H4 (cell line): ENCODE measurements at regions not wholly inside any gene's neighbourhood (a gene's known extent, or its start where the extent isn't known, plus 50 kb on each side); places are given as distances from the start of the nearest gene placed in this dataset.

Source experiments
- DNase-seq: peaks from one replicate; pipeline ENCODE4 v3.0.0-alpha.2; 2015; ENCODE audit warnings: low spot score

- DNase-seq: no peak
Measured at GRCh38 chr7:11895337-11895736, 63.3 kb upstream of the THSD7A start.

- no peak for DNase-seq
Measured at GRCh38 chr7:11896663-11897062, 64.7 kb upstream of the THSD7A start.

GRCh38 chr7:11899247-11899646 lies 67.2 kb upstream of the THSD7A start:
- DNase-seq: no peak

GRCh38 chr7:11910253-11910652 lies 78.3 kb upstream of the THSD7A start:
- DNase-seq: no peak

GRCh38 chr7:11911900-11912299 lies 79.9 kb upstream of the THSD7A start:
- DNase-seq: no peak

GRCh38 chr7:11914645-11915044 lies 82.6 kb upstream of the THSD7A start:
- DNase-seq: no peak

- no peak for DNase-seq
Measured at GRCh38 chr7:11923376-11923930, 91.5 kb upstream of the THSD7A start.

GRCh38 chr7:11931307-11931706 lies 99.3 kb upstream of the THSD7A start:
- peak; percentile 88 for DNase-seq

- DNase-seq: no peak
Measured at GRCh38 chr7:11934796-11935195, 102.8 kb upstream of the THSD7A start.

GRCh38 chr7:11935905-11936304 lies 103.9 kb upstream of the THSD7A start:
- no peak for DNase-seq

- no peak for DNase-seq
Measured at GRCh38 chr7:11946794-11947193, 114.8 kb upstream of the THSD7A start.

- no peak for DNase-seq
Measured at GRCh38 chr7:11950281-11950680, 118.3 kb upstream of the THSD7A start.

- no peak for DNase-seq
Measured at GRCh38 chr7:11950942-11951341, 118.9 kb upstream of the THSD7A start.

- DNase-seq: no peak
Measured at GRCh38 chr7:11951909-11952308, 119.9 kb upstream of the THSD7A start.

- no peak for DNase-seq
Measured at GRCh38 chr7:11952972-11953371, 121.0 kb upstream of the THSD7A start.

- DNase-seq: no peak
Measured at GRCh38 chr7:11956991-11957390, 125.0 kb upstream of the THSD7A start.

GRCh38 chr7:11957956-11958355 lies 126.0 kb upstream of the THSD7A start:
- DNase-seq: no peak

GRCh38 chr7:11959121-11959520 lies 127.1 kb upstream of the THSD7A start:
- no peak for DNase-seq

- DNase-seq: no peak
Measured at GRCh38 chr7:11960621-11961020, 128.6 kb upstream of the THSD7A start.

GRCh38 chr7:11969643-11970042 lies 137.6 kb upstream of the THSD7A start:
- DNase-seq: no peak

GRCh38 chr7:11970132-11970531 lies 138.1 kb upstream of the THSD7A start:
- DNase-seq: peak; percentile 49

- no peak for DNase-seq
Measured at GRCh38 chr7:11985376-11985775, 153.4 kb upstream of the THSD7A start.

GRCh38 chr7:11985971-11986370 lies 154.0 kb upstream of the THSD7A start:
- no peak for DNase-seq

- no peak for DNase-seq
Measured at GRCh38 chr7:11988186-11988585, 156.2 kb upstream of the THSD7A start.

- DNase-seq: no peak
Measured at GRCh38 chr7:12002428-12002827, 170.4 kb upstream of the THSD7A start.
